Hindlimb muscle (tissue), 1 donor: ENCODE measurements at regions not wholly inside any gene's neighbourhood (a gene's known extent, or its start where the extent isn't known, plus 50 kb on each side); places are given as distances from the start of the nearest gene placed in this dataset.
A peak's percentile ranks its signal among the peaks of the same experiment; 100 is the strongest.
"Not testable (repeated sequence)": the region's sequence is repeated elsewhere in the genome, so short reads cannot be mapped to it uniquely, and the experiment has no call there.

Experiments used
- DNase-seq: peaks from one replicate; pipeline ENCODE4 v3.0.0-alpha.2; 2013

- no peak for DNase-seq
Observed at GRCh38 chr13:94813920-94814475, 101.7 kb upstream of the SOX21 start.

GRCh38 chr13:94811753-94812152 is 99.4 kb upstream of the SOX21 start:
- no peak for DNase-seq

GRCh38 chr13:94800423-94800822 is 88.1 kb upstream of the SOX21 start:
- DNase-seq: peak; percentile 3

GRCh38 chr13:94799299-94799698 is 87.0 kb upstream of the SOX21 start:
- DNase-seq: no peak

GRCh38 chr13:94798738-94799137 is 86.4 kb upstream of the SOX21 start:
- DNase-seq: no peak

DNA sequence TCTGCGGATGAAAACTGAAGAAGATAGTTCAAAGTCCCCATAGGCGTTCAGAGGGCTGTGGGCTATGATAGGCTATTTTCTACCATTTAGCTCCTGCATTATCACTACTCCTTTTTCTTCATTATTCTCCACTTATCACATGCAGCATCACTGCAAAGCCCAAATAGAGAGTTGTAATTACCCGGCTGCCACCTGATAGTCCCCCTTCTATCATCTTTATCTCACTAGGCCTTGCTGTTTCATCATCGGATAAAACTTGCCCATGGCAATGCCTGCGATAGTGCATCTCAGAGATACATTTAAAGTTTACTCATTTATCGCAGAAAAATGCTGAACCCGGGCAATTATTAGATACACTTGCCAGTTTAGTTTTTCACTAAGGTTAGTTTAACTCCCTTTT is 82.9 kb upstream of the SOX21 start:
- DNase-seq: no peak

GRCh38 chr13:94786246-94786645 is 73.9 kb upstream of the SOX21 start:
- DNase-seq: not testable (repeated sequence)

DNA sequence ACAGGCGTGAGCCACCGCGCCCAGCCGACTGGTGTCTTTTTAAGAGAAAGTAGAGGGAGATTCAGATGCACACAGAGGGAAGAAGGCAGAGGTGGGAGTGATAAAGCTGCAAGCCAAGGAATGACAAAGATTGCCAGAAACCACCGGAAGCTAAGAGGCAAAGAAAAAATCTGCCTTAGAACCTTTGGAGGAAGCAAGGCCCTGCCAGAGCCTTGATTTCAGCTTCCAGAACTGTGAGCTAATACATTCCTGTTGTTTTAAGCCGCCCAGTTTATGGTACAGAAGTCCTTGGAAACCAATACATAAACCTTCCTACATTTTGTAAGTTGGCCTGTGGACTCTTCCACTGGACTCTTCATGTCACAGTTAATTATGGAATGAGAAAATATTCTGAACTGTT is 71.7 kb upstream of the SOX21 start:
- DNase-seq: peak; percentile 15

DNA sequence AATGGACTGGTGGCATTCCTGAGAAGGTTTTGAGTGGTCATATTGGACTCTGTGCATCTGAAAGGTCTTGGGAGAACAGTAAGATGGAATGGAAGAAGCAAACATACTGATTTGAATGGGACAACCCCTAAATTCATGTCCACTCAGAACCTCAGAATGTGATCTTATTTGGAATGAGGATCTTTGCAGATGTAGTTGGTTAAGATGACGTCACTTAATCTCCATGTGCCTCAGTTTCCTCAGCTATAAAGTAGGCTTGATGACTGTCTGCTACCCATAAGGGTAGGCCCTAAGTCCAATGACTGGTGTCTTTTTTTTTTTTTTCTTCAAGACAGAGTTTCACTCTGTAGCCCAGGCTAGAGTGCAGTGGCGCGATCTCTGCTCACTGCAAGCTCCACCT is 71.1 kb upstream of the SOX21 start:
- no peak for DNase-seq

DNA sequence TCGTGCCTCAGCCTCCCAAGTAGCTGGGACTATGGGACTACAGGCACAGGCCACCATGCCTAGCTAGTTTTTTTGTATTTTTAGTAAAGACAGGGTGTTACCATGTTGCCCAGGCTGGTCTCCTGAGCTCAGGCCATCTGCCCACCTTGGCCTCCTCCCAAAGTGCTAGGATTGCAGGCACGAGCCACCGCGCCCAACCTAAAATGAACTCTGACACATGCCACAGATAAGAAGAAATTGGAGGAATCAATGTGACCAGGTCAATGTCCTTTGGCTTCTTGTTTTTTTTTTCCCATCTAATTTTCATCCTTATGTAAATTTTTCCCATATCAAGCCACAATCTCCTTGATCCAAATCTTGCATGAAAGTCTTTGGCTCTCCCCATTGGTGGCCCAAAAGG is 68.1 kb upstream of the SOX21 start:
- DNase-seq: no peak

DNA sequence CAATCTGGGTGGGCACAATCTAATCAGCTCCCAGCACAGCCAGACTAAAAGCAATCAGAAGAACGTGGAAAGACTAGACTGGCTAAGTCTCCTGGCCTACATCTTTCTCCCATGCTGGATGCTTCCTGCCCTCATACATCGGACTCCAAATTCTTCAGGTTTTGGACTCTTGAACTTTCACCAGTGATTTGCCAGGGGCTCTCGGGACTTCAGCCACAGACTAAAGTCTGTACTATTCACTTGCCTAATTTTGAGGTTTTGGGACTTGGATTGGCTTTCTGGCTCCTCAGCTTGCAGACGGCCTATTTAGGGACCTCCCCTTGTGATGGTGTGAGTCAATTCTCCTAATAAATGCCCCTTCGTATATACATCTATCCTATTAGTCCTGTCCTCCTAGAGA is 66.6 kb upstream of the SOX21 start:
- DNase-seq: no peak

- no peak for DNase-seq
Observed at GRCh38 chr13:94778585-94778984, 66.2 kb upstream of the SOX21 start.

GRCh38 chr13:94776956-94777355 is 64.6 kb upstream of the SOX21 start:
- peak; percentile 3 for DNase-seq

DNA sequence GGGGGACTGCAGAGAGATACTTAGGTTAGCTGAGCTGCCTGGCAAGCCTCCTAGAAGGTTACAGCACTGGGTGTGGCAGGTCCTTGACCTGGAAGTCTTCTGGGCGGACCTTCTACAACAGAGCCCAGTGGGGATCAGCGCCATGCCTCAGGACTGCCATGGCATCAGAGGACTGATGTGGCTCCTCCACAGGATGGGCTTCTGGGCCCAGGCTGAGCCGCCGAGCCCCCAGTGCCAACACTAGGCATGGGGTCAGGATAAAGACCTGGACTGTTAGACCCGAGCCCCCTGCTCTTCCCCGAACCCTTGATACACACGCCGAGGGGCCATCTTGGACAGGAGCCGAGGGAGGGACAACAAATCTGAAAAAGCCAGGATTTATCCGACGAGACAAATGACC is 64.0 kb upstream of the SOX21 start:
- DNase-seq: no peak

DNA sequence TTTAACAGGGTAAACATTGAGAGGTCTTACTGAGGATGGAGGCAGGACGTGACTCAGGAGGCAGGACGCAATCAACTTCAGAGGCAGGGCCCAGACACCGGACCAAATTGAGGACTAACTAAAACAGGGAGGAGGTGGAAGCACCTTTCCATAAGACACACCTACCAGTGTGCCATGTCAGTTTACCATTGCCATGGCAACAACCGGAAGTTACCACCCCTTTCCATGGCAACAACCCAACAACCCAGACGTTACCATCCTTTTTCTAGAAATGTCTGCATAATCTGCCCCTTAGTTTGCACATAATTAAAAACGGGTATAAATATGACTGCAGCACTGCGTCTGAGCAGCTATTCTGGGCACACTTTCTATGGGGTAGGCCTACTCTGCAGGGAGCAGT is 53.5 kb upstream of the SOX21 start:
- DNase-seq: no peak

GRCh38 chr13:94764576-94765321 is 52.4 kb upstream of the SOX21 start:
- no peak for DNase-seq
